Bronchial epithelial cell (primary cell): ENCODE measurements at regions not wholly inside any gene's neighbourhood (a gene's known extent, or its start where the extent isn't known, plus 50 kb on each side); places are given as distances from the start of the nearest gene placed in this dataset.

ENCODE experiments used
- DNase-seq: peaks from one replicate; pipeline ENCODE4 v3.0.0-alpha.2; 2010; ENCODE audit warnings: low read depth
- FAIRE-seq: peaks from 2 replicates; lab custom pipeline; 2011; peaks lifted over from hg19 to GRCh38; lab: Jason Lieb, UNC
- H3K27me3 ChIP-seq: 2 replicates; pipeline ENCODE4 v1.5.1; 2011; ENCODE audit warnings: low read length; ENCODE audit not compliant: control insufficient read depth, insufficient read depth
- H3K36me3 ChIP-seq: 2 replicates; pipeline ENCODE4 v1.5.1; 2011; ENCODE audit warnings: low read length; ENCODE audit not compliant: control insufficient read depth, insufficient read depth
- H3K4me3 ChIP-seq: 2 replicates; pipeline ENCODE4 v1.5.1; 2011; ENCODE audit warnings: mild to moderate bottlenecking, low read depth, low read length, control low read depth
- CTCF ChIP-seq: IDR thresholded peaks from 2 replicates; pipeline ENCODE4 v1.5.1; 2011; ENCODE audit warnings: mild to moderate bottlenecking, moderate library complexity, low read length, control low read depth, inconsistent platforms; ENCODE audit not compliant: insufficient read depth, severe bottlenecking

GRCh38 chr10:23869548-23869947 lies 339.4 kb upstream of the KIAA1217 start:
- Histone ChIP-seq H3K4me3 (no peak overlapping the region), H3K36me3 (no peaks in the 10 kb centered on the region), H3K27me3 (no peaks in the 10 kb centered on the region)
- no peak for FAIRE-seq
- DNase-seq: no peak
- no peak for TF ChIP-seq CTCF

- Histone ChIP-seq H3K4me3 (no peak overlapping the region), H3K27me3 (no peaks in the 10 kb centered on the region), H3K36me3 (no peaks in the 10 kb centered on the region)
- no peak for TF ChIP-seq CTCF
- FAIRE-seq (no peak), DNase-seq (no peak)
These were observed 338.9 kb upstream of the KIAA1217 start for GRCh38 chr10:23869996-23870395.

- H3K4me3 ChIP-seq: no peak overlapping the region
These were observed 338.0 kb upstream of the KIAA1217 start for GRCh38 chr10:23870651-23871610.

GRCh38 chr10:23872290-23872689 lies 336.6 kb upstream of the KIAA1217 start:
- Histone ChIP-seq H3K4me3 (no peak overlapping the region), H3K36me3 (no peaks in the 10 kb centered on the region), H3K27me3 (no peaks in the 10 kb centered on the region)
- no peak for DNase-seq
- TF ChIP-seq CTCF: no peak
- FAIRE-seq: no peak

More at GRCh38 chr10:23870651-23871610, 338.0 kb upstream of the KIAA1217 start:
- DNase-seq: no peak
- Histone ChIP-seq H3K36me3 (no peaks in the 10 kb centered on the region), H3K27me3 (no peaks in the 10 kb centered on the region)
- FAIRE-seq: no peak
- TF ChIP-seq CTCF: no peak

- TF ChIP-seq CTCF: no peak
- Histone ChIP-seq H3K36me3 (no peaks in the 10 kb centered on the region), H3K4me3 (no peak overlapping the region), H3K27me3 (no peaks in the 10 kb centered on the region)
- DNase-seq: no peak
- FAIRE-seq: no peak
These were observed 331.1 kb upstream of the KIAA1217 start for GRCh38 chr10:23877791-23878320.

- DNase-seq (no peak), FAIRE-seq (no peak)
- Histone ChIP-seq H3K27me3 (no peaks in the 10 kb centered on the region), H3K36me3 (no peaks in the 10 kb centered on the region), H3K4me3 (no peak overlapping the region)
- TF ChIP-seq CTCF: no peak
These were observed 324.3 kb upstream of the KIAA1217 start for GRCh38 chr10:23884670-23885069.
